ENCODE measurements at regions not wholly inside any gene's neighbourhood (a gene's known extent, or its start where the extent isn't known, plus 50 kb on each side); places are given as distances from the start of the nearest gene placed in this dataset.
A peak's percentile ranks its signal among the peaks of the same experiment; 100 is the strongest.

GRCh38 chrX:2607113-2607512 lies 84.0 kb upstream of the CD99 start:
- DNase-seq: no peak

GRCh38 chrX:2600564-2600963 lies 90.5 kb upstream of the CD99 start:
- DNase-seq: no peak

- no peak for DNase-seq
Measured at GRCh38 chrX:2596555-2597255, 94.4 kb upstream of the CD99 start.

- DNase-seq: no peak
Measured at GRCh38 chrX:2596045-2596444, 95.0 kb upstream of the CD99 start.

- peak; percentile 58 for DNase-seq
Measured at GRCh38 chrX:2595258-2595657, 94.5 kb upstream of the DHRSX start.

- no peak for DNase-seq
Measured at GRCh38 chrX:2594491-2594890, 93.7 kb upstream of the DHRSX start.

- DNase-seq: no peak
Measured at GRCh38 chrX:2592279-2592678, 91.5 kb upstream of the DHRSX start.

GRCh38 chrX:2589186-2590020 lies 88.6 kb upstream of the DHRSX start:
- DNase-seq: no peak

- no peak for DNase-seq
Measured at GRCh38 chrX:2588049-2588448, 87.3 kb upstream of the DHRSX start.

GRCh38 chrX:2587146-2587545 lies 86.4 kb upstream of the DHRSX start:
- no peak for DNase-seq

- no peak for DNase-seq
Measured at GRCh38 chrX:2585158-2585470, 84.3 kb upstream of the DHRSX start.

GRCh38 chrX:2584251-2585157 lies 83.7 kb upstream of the DHRSX start:
- no peak for DNase-seq

- DNase-seq: no peak
Measured at GRCh38 chrX:2583194-2584162, 82.7 kb upstream of the DHRSX start.

- DNase-seq: no peak
Measured at GRCh38 chrX:2582667-2583066, 81.9 kb upstream of the DHRSX start.

GRCh38 chrX:2581296-2581695 lies 80.5 kb upstream of the DHRSX start:
- DNase-seq: no peak

GRCh38 chrX:2578864-2579263 lies 78.1 kb upstream of the DHRSX start:
- DNase-seq: no peak

- peak; percentile 70 for DNase-seq
Measured at GRCh38 chrX:2577844-2578466, 77.2 kb upstream of the DHRSX start.

- DNase-seq: no peak
Measured at GRCh38 chrX:2576793-2577192, 76.0 kb upstream of the DHRSX start.

GRCh38 chrX:2574271-2574670 lies 73.5 kb upstream of the DHRSX start:
- DNase-seq: no peak

GRCh38 chrX:2572740-2573139 lies 72.0 kb upstream of the DHRSX start:
- no peak for DNase-seq

- DNase-seq: no peak
Measured at GRCh38 chrX:2568125-2568524, 67.3 kb upstream of the DHRSX start.

GRCh38 chrX:2566055-2566454 lies 65.3 kb upstream of the DHRSX start:
- no peak for DNase-seq
